ENCODE measurements at regions not wholly inside any gene's neighbourhood (a gene's known extent, or its start where the extent isn't known, plus 50 kb on each side); places are given as distances from the start of the nearest gene placed in this dataset.
"Not testable (repeated sequence)": the region's sequence is repeated elsewhere in the genome, so short reads cannot be mapped to it uniquely, and the experiment has no call there.

DNA sequence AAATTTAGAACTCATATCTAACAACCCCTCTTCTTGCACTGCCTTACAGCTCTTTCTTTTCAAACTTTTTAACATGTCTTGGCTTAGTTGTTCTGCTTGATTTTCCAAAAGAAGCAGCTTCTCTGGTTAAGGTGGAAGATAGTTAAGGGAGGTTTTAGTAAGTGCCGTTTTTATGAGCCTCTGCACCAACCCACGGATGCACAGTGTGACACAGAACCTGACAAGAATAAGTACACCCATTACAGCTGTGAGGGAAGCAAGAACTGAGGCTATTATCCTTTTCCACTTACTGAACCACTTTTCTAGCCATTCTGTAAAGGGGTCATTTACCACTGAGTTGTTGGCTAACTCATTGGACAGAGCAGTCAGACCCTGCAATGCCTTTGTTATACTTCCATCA lies 336.0 kb upstream of the PCDH10 start:
- DNase-seq; H3K27me3 Mint-ChIP-seq (ENCODE audit: low read depth); H3K4me1 Mint-ChIP-seq (ENCODE audit: low read depth); CTCF ChIA-PET; H3K9me3 Mint-ChIP-seq; H3K27ac Mint-ChIP-seq; intact Hi-C loops (cut with micrococcal nuclease); H3K36me3 Mint-ChIP-seq (ENCODE audit: low read depth); H3K4me3 Mint-ChIP-seq: not testable (repeated sequence)

- Mint-ChIP-seq H3K4me1 (ENCODE audit: low read depth) (no peaks in the 10 kb centered on the region), H3K4me3 (no peak overlapping the region), H3K27ac (no peak overlapping the region), H3K36me3 (ENCODE audit: low read depth) (no peaks in the 10 kb centered on the region), H3K9me3 (peaks cover 6% of the 10 kb centered on the region), H3K27me3 (ENCODE audit: low read depth) (no peaks in the 10 kb centered on the region)
- intact Hi-C loops (cut with micrococcal nuclease) = no loop called here
- CTCF ChIA-PET = no interaction called here
- no peak for DNase-seq
Measured at GRCh38 chr4:132818091-132818490, 331.0 kb upstream of the PCDH10 start.

GRCh38 chr4:132823419-132823818 lies 325.7 kb upstream of the PCDH10 start:
- Mint-ChIP-seq H3K27me3 (ENCODE audit: low read depth) (no peaks in the 10 kb centered on the region), H3K27ac (no peak overlapping the region), H3K36me3 (ENCODE audit: low read depth) (no peaks in the 10 kb centered on the region), H3K9me3 (peaks cover 6% of the 10 kb centered on the region), H3K4me3 (no peak overlapping the region), H3K4me1 (ENCODE audit: low read depth) (no peaks in the 10 kb centered on the region)
- intact Hi-C loops (cut with micrococcal nuclease) = no loop called here
- no peak for DNase-seq
- CTCF ChIA-PET = no interaction called here

- intact Hi-C loops (cut with micrococcal nuclease) = no loop called here
- CTCF ChIA-PET = no interaction called here
- H3K36me3 Mint-ChIP-seq (ENCODE audit: low read depth) = no peaks in the 10 kb centered on the region
- H3K27me3 Mint-ChIP-seq (ENCODE audit: low read depth) = no peaks in the 10 kb centered on the region
- H3K4me3 Mint-ChIP-seq = no peak overlapping the region
- DNase-seq = no peak
- peaks cover 6% of the 10 kb centered on the region for H3K9me3 Mint-ChIP-seq
- H3K27ac Mint-ChIP-seq = no peak overlapping the region
- H3K4me1 Mint-ChIP-seq (ENCODE audit: low read depth) = no peaks in the 10 kb centered on the region
Measured at GRCh38 chr4:132824761-132825160, 324.3 kb upstream of the PCDH10 start.

DNA sequence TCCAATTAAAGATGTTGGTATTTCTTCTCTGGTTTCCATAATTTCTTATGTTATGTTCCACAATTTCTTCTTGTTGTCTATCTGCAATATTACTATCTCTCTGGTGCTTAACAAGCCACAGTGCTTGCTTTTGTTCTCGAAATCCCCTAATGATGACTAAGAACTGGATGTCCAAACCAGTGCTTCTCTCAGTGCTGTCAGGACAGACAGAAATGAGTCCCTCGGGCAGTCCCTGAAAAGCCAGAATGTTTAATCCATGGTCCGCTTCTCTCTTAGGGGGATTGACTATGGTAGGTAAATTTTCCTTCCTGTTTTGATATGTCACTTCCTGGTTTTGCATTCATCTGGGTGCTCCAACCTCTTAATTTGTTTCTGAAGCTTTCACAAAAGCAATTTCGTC lies 321.6 kb upstream of the PCDH10 start:
- CTCF ChIA-PET = no interaction called here
- no peak overlapping the region for H3K4me3 Mint-ChIP-seq
- intact Hi-C loops (cut with micrococcal nuclease) = no loop called here
- no peaks in the 10 kb centered on the region for H3K36me3 Mint-ChIP-seq (ENCODE audit: low read depth)
- H3K27me3 Mint-ChIP-seq (ENCODE audit: low read depth) = no peaks in the 10 kb centered on the region
- H3K27ac Mint-ChIP-seq = no peak overlapping the region
- H3K4me1 Mint-ChIP-seq (ENCODE audit: low read depth) = no peaks in the 10 kb centered on the region
- H3K9me3 Mint-ChIP-seq = no peaks in the 10 kb centered on the region
- DNase-seq = no peak

DNA sequence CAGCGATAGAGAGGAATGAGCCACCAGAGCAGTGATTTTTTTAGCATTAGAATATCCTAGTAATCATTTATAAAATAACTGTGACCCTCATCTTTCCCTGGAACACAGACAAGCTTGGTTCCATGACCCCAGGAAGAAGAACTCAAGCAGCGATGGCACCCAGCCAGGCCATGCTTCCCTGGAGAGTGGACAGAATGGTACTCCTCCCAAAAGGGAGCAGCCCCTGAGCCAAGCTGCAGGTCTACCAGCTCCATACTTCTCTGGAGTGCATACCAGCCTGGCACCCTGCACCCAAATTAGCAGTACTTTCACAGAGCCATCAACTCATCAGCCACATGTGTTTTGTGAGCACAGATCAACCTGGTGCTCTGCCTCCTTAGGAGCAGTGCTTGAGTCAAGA lies 310.9 kb upstream of the PCDH10 start:
- CTCF ChIA-PET = no interaction called here
- no peak overlapping the region for H3K27ac Mint-ChIP-seq

DNA sequence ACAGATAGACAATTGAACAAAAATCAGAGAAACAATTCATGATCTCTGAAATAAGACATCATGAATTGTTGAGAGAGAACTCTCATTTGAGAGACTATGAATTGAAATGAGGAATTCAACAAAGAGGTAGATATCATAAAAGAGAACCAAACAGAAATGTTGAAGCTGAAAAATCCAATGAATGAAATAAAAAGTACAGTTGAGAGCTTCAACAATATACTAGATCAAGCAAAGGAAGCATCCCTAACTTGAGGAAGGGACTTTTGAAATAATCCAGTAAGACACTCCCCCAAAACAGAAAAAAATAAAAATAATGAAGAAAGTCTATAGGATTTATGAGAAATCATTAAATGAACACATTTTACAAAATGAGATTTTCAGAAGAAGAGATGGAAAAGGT lies 310.0 kb upstream of the PCDH10 start:
- Mint-ChIP-seq H3K4me1 (ENCODE audit: low read depth) (no peaks in the 10 kb centered on the region), H3K27ac (no peak overlapping the region), H3K36me3 (ENCODE audit: low read depth) (no peaks in the 10 kb centered on the region), H3K9me3 (peaks cover 17% of the 10 kb centered on the region), H3K27me3 (ENCODE audit: low read depth) (no peaks in the 10 kb centered on the region), H3K4me3 (no peak overlapping the region)
- no peak for DNase-seq
- CTCF ChIA-PET = no interaction called here
- intact Hi-C loops (cut with micrococcal nuclease) = no loop called here

More for the DNA sequence above, 310.9 kb upstream of the PCDH10 start:
- no peak overlapping the region for H3K4me3 Mint-ChIP-seq
- no peak for DNase-seq
- intact Hi-C loops (cut with micrococcal nuclease) = no loop called here
- H3K4me1 Mint-ChIP-seq (ENCODE audit: low read depth) = no peaks in the 10 kb centered on the region
- no peaks in the 10 kb centered on the region for H3K36me3 Mint-ChIP-seq (ENCODE audit: low read depth)
- peaks cover 17% of the 10 kb centered on the region for H3K9me3 Mint-ChIP-seq
- no peaks in the 10 kb centered on the region for H3K27me3 Mint-ChIP-seq (ENCODE audit: low read depth)

- Mint-ChIP-seq H3K27me3 (ENCODE audit: low read depth) (no peaks in the 10 kb centered on the region), H3K9me3 (no peaks in the 10 kb centered on the region)
- CTCF ChIA-PET = no interaction called here
Measured at GRCh38 chr4:132859929-132860328, 289.2 kb upstream of the PCDH10 start.

DNA sequence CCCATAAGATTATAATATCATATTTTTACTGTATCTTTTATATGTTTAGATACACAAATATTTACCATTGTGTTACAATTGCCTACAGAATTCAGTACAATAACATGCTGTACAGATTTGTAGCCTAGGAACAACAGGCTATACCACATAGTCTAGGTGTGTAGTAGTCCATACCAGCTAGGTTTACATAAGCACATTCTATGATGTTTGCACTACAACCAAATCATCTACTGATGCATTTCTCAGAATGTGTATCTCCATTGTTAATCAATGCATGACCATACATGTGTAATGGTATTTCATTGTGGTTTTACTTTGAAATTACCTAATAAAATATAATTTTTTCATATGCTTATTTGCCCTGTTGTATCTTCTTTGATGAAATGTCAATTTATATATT lies 288.1 kb upstream of the PCDH10 start:
- Mint-ChIP-seq H3K4me3 (no peak overlapping the region), H3K27ac (no peak overlapping the region), H3K27me3 (ENCODE audit: low read depth) (no peaks in the 10 kb centered on the region), H3K36me3 (ENCODE audit: low read depth) (no peaks in the 10 kb centered on the region), H3K4me1 (ENCODE audit: low read depth) (no peaks in the 10 kb centered on the region), H3K9me3 (no peaks in the 10 kb centered on the region)
- no peak for DNase-seq
- intact Hi-C loops (cut with micrococcal nuclease) = no loop called here
- CTCF ChIA-PET = no interaction called here

More at GRCh38 chr4:132859929-132860328, 289.2 kb upstream of the PCDH10 start:
- intact Hi-C loops (cut with micrococcal nuclease) = no loop called here
- Mint-ChIP-seq H3K36me3 (ENCODE audit: low read depth) (no peaks in the 10 kb centered on the region), H3K4me3 (no peak overlapping the region), H3K4me1 (ENCODE audit: low read depth) (no peaks in the 10 kb centered on the region), H3K27ac (no peak overlapping the region)
- DNase-seq = no peak

DNA sequence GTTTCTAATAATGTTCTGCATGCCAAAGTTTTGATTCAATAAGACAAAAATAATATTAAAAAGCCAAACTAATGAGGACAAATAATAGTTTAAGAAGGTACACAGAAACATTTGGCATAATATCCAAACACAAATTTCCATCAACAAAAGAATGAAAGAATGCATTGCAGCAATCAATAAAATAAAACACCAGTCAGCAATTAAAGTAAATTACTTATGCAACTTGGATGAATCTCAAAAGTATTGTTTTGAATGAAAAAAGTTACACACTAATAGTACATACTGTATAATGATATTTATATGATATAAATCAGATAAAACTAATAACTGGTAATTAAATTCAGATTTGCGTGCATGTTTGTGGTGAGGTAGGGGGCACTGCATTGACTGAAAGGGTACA lies 285.5 kb upstream of the PCDH10 start:
- Mint-ChIP-seq H3K4me3 (no peak overlapping the region), H3K9me3 (no peaks in the 10 kb centered on the region), H3K27ac (no peak overlapping the region), H3K27me3 (ENCODE audit: low read depth) (no peaks in the 10 kb centered on the region), H3K4me1 (ENCODE audit: low read depth) (no peaks in the 10 kb centered on the region), H3K36me3 (ENCODE audit: low read depth) (no peaks in the 10 kb centered on the region)
- DNase-seq = no peak
- CTCF ChIA-PET = no interaction called here
- intact Hi-C loops (cut with micrococcal nuclease) = no loop called here

DNA sequence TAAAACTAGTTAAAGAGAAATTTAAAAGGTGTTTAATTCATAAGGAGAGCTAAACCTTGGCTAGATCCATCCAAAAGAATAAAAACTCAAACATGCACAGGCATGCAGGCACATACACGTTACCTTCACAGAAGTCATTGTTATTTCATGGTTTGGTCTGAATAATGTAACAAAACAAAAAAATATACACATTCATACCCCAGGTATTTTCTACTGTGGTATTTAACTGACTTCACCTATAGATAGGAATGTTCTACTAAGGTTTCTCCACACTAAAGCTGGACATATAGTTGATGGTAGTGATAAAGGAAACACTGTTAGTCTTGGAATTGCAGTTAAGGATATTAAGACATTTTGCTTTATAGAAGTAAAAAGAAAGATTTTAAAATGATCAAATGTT lies 283.6 kb upstream of the PCDH10 start:
- no peak overlapping the region for H3K27ac Mint-ChIP-seq
- H3K36me3 Mint-ChIP-seq (ENCODE audit: low read depth) = no peaks in the 10 kb centered on the region
- peaks cover 3% of the 10 kb centered on the region for H3K9me3 Mint-ChIP-seq
- intact Hi-C loops (cut with micrococcal nuclease) = no loop called here
- H3K4me1 Mint-ChIP-seq (ENCODE audit: low read depth) = no peaks in the 10 kb centered on the region
- H3K4me3 Mint-ChIP-seq = no peak overlapping the region
- DNase-seq = no peak
- no peaks in the 10 kb centered on the region for H3K27me3 Mint-ChIP-seq (ENCODE audit: low read depth)
- CTCF ChIA-PET = no interaction called here

DNA sequence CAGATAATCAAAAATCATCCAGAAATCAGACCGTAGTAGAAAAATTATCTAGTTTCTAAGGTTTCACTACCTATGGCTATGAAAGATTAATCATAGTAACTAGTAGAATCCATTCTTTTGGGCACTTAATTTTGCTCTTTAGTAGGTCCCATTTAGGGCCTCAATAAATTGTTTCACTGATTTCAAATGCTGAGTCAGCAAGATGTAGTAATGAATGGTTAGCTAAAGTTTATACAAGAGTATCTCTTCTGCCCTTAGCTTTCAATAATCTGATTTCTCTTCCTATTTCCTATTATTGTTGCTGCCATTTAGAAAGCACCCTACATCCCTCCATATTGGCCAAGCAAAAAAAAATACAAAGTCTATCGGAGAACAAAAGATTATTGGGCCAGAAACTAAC lies 283.2 kb upstream of the PCDH10 start:
- peaks cover 3% of the 10 kb centered on the region for H3K9me3 Mint-ChIP-seq
- no peak overlapping the region for H3K27ac Mint-ChIP-seq
- H3K4me1 Mint-ChIP-seq (ENCODE audit: low read depth) = no peaks in the 10 kb centered on the region
- CTCF ChIA-PET = no interaction called here
- H3K27me3 Mint-ChIP-seq (ENCODE audit: low read depth) = no peaks in the 10 kb centered on the region
- DNase-seq = no peak
- H3K4me3 Mint-ChIP-seq = no peak overlapping the region
- intact Hi-C loops (cut with micrococcal nuclease) = no loop called here
- no peaks in the 10 kb centered on the region for H3K36me3 Mint-ChIP-seq (ENCODE audit: low read depth)

DNA sequence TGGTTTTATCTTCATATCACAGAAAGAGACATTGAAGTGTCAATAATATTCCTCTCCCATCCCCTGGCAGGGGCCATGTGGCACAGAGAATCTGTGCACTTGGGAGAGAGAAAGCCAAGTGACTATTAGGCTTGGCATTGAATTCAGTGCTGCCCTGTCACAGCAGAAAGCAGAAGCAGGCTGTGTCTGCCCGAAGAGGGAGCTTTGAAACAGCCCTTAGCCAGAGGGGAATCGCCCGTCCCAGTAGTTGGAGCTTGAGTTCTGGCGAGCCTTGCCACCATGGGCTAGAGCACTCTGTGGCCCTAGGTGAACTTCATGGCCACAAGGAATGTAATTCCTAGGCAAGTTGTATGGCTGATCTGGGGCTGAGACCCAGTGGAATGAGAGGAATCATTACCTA lies 282.5 kb upstream of the PCDH10 start:
- CTCF ChIA-PET = no interaction called here
- Mint-ChIP-seq H3K27ac (no peak overlapping the region), H3K4me1 (ENCODE audit: low read depth) (no peaks in the 10 kb centered on the region), H3K36me3 (ENCODE audit: low read depth) (no peaks in the 10 kb centered on the region), H3K9me3 (peaks cover 3% of the 10 kb centered on the region), H3K27me3 (ENCODE audit: low read depth) (no peaks in the 10 kb centered on the region), H3K4me3 (no peak overlapping the region)
- no peak for DNase-seq
- intact Hi-C loops (cut with micrococcal nuclease) = no loop called here

DNA sequence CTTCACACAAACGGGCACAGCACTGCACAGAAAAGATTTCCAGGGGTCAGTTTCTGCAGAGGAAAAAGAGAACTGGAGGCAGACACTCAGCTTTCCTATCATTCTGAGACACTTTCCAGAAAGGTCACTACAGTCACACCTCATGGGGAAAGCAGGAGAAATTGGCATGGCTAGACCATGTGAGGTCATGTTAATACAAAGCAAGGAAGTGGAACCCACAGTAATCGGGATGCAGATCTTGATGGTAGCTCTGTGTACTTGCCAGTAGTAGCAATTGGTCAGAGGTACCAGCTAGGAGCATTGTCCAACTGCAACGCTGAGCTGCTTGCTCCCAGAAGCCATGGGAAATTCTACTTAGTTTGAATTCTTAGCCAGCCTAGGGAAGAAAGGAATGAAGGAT lies 255.3 kb upstream of the PCDH10 start:
- DNase-seq = no peak
- CTCF ChIA-PET = no interaction called here
- Mint-ChIP-seq H3K27ac (no peak overlapping the region), H3K9me3 (peaks cover 3% of the 10 kb centered on the region), H3K27me3 (ENCODE audit: low read depth) (no peaks in the 10 kb centered on the region), H3K4me3 (no peak overlapping the region), H3K4me1 (ENCODE audit: low read depth) (no peaks in the 10 kb centered on the region), H3K36me3 (ENCODE audit: low read depth) (no peaks in the 10 kb centered on the region)
- intact Hi-C loops (cut with micrococcal nuclease) = no loop called here

All from activated naive CD4-positive, alpha-beta T cell treated with anti-CD3 and anti-CD28 coated beads for 36 hours (primary cell).